Astrocyte (in vitro differentiated cells and primary cell): ENCODE measurements at regions not wholly inside any gene's neighbourhood (a gene's known extent, or its start where the extent isn't known, plus 50 kb on each side); places are given as distances from the start of the nearest gene placed in this dataset.

Source experiments
- CTCF ChIP-seq: IDR thresholded peaks from 2 replicates; pipeline ENCODE4 v1.5.1; 2011; ENCODE audit warnings: low read depth, mild to moderate bottlenecking, inconsistent platforms, low read length, moderate library complexity; ENCODE audit not compliant: insufficient read depth
- EZH2 ChIP-seq: IDR thresholded peaks from 2 replicates; pipeline ENCODE4 v1.6.1; 2012; ENCODE audit warnings: mild to moderate bottlenecking, low read length, inconsistent platforms; ENCODE audit not compliant: insufficient read depth

- no peak for TF ChIP-seq CTCF
- TF ChIP-seq EZH2: no peak
Observed at GRCh38 chrX:150216716-150217115, 146.4 kb upstream of the MAMLD1 start.
